HL-60 (cell line): ENCODE measurements at regions not wholly inside any gene's neighbourhood (a gene's known extent, or its start where the extent isn't known, plus 50 kb on each side); places are given as distances from the start of the nearest gene placed in this dataset.

Source experiments
- GABPA ChIP-seq: IDR thresholded peaks from 2 replicates; pipeline ENCODE4 v1.6.1; 2012; ENCODE audit warnings: low read depth
- POLR2AphosphoS5 ChIP-seq: IDR thresholded peaks from 2 replicates; pipeline ENCODE4 v1.6.1; 2012; ENCODE audit warnings: low read depth
- TF ChIP-seq, protein P1 (sequence below): IDR thresholded peaks from one replicate; pipeline ENCODE4 v1.5.1; 2011; ENCODE audit warnings: low read length, control low read depth, inconsistent platforms; ENCODE audit not compliant: insufficient read depth
- TF ChIP-seq, protein P2 (sequence below): IDR thresholded peaks from 2 replicates; pipeline ENCODE4 v1.6.1; 2012; ENCODE audit warnings: low read depth; ENCODE audit not compliant: insufficient replicate concordance

GRCh38 chr18:56511996-56512395 lies 126.4 kb downstream of the TXNL1 start:
- TF ChIP-seq, protein P1, sequence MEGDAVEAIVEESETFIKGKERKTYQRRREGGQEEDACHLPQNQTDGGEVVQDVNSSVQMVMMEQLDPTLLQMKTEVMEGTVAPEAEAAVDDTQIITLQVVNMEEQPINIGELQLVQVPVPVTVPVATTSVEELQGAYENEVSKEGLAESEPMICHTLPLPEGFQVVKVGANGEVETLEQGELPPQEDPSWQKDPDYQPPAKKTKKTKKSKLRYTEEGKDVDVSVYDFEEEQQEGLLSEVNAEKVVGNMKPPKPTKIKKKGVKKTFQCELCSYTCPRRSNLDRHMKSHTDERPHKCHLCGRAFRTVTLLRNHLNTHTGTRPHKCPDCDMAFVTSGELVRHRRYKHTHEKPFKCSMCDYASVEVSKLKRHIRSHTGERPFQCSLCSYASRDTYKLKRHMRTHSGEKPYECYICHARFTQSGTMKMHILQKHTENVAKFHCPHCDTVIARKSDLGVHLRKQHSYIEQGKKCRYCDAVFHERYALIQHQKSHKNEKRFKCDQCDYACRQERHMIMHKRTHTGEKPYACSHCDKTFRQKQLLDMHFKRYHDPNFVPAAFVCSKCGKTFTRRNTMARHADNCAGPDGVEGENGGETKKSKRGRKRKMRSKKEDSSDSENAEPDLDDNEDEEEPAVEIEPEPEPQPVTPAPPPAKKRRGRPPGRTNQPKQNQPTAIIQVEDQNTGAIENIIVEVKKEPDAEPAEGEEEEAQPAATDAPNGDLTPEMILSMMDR = no peak
- TF ChIP-seq POLR2AphosphoS5 (no peak), GABPA (no peak)
- TF ChIP-seq, protein P2, sequence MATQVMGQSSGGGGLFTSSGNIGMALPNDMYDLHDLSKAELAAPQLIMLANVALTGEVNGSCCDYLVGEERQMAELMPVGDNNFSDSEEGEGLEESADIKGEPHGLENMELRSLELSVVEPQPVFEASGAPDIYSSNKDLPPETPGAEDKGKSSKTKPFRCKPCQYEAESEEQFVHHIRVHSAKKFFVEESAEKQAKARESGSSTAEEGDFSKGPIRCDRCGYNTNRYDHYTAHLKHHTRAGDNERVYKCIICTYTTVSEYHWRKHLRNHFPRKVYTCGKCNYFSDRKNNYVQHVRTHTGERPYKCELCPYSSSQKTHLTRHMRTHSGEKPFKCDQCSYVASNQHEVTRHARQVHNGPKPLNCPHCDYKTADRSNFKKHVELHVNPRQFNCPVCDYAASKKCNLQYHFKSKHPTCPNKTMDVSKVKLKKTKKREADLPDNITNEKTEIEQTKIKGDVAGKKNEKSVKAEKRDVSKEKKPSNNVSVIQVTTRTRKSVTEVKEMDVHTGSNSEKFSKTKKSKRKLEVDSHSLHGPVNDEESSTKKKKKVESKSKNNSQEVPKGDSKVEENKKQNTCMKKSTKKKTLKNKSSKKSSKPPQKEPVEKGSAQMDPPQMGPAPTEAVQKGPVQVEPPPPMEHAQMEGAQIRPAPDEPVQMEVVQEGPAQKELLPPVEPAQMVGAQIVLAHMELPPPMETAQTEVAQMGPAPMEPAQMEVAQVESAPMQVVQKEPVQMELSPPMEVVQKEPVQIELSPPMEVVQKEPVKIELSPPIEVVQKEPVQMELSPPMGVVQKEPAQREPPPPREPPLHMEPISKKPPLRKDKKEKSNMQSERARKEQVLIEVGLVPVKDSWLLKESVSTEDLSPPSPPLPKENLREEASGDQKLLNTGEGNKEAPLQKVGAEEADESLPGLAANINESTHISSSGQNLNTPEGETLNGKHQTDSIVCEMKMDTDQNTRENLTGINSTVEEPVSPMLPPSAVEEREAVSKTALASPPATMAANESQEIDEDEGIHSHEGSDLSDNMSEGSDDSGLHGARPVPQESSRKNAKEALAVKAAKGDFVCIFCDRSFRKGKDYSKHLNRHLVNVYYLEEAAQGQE = no peak
